GM21367 (cell line): ENCODE measurements at regions not wholly inside any gene's neighbourhood (a gene's known extent, or its start where the extent isn't known, plus 50 kb on each side); places are given as distances from the start of the nearest gene placed in this dataset.

ENCODE experiments used
- ATAC-seq: cut with Tn5 transposase; IDR thresholded peaks from one replicate; pipeline ENCODE4 v1.9.1; 2021; ENCODE audit not compliant: unreplicated experiment

DNA sequence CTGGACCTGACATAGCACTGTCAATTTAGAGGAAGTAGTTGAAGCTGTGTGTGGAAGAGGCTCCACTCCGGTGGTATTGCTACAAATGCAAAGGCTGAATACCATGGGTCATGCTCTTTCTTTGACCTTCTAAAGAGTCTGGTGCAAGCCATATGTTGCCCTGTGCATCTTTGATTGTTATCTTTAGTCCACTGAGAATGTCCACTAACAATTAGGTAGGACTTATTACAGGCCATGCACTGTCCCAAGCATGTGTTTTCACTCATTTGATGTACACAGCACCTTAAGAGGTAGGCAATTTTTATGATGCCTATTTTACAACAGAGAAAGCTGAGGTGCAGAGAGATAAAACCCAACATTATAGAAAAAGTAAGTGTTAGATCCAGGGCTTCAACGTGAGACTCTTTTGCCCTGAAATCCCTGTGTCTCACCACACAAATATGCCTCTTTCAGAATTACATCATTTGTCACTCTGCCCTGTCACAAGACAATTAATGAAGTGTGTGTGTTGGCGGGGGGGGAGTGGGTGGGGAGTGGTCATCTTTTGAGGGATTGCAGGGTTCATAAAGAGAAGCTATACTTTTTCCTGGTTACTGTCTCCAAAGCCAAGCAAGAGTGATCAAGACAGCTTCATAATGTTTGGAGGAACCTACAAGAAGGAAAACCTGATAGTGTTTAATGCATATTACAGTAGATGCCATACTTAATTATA, 637.6 kb upstream of the IGFBP3 start:
- no peak for ATAC-seq

DNA sequence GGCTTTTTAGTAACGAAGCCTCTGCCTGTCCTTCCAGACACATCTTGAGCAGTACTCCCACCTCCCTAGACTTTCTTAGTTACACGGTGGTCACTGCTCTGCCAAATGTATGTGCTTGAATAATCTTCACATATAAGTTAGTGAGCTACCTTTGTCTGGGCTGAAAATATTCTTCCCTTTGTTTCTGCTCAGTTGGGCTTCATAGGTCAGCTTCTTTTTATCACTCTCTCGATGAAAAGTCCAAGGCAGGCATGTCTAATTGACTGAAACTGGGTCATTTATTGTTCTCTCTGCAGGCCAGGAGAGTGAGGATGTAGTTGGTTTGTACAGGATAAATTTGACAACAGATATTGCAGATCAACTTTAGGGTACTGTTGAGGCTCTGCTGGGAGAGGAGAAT, 636.7 kb upstream of the IGFBP3 start:
- no peak for ATAC-seq

DNA sequence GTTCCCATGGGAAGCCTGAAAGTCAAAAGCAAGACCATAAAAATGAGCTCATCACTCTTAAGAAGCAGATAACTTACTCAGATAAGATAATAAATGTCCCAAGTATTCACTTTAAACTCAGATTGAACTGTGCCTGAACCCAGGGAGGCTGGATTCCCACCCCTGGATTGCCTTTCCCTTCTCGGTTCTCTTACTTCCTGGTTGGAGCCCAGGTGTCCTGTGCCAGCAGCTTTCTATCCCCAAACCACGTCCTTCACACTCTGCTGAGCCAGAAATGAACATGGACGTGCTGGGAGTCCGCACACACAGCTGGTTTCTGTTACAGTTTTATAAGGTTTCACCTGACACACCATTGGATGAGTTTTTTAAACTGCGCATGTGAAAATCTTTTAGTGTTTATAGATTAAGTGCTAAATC, 636.2 kb upstream of the IGFBP3 start:
- no peak for ATAC-seq

DNA sequence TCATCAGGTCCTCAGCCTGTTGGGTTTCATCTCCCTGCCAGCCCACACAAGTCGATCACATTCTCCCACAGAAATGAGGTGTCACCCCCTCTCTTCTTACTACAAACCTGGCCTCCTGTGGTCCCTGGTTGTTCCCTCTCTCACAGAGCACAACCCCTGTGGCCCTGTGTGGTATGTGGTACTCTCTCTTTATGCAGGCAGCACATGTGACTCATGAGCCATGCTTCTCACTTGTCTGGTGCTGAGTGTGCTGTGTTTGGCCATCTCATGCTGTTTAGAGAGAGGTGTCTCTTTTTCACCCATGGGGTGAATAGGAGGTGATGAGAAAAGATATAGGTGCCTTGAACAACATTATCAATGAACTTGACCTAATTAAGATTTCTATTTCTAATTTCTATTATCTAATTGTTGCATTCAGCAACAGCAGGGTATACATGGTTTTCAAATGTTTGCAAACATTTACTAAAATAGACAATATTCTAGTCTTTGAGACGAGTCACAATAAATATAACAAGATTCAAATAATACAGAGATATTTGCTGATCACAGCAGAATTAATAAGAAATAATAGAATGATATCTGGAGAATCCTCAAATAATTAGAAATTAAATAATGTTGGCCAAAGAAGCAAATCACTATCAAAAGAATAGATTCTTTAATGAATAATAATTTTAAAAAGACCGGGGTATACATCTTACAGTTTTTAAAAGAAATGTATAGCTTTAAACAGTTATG, 633.8 kb upstream of the IGFBP3 start:
- no peak for ATAC-seq

DNA sequence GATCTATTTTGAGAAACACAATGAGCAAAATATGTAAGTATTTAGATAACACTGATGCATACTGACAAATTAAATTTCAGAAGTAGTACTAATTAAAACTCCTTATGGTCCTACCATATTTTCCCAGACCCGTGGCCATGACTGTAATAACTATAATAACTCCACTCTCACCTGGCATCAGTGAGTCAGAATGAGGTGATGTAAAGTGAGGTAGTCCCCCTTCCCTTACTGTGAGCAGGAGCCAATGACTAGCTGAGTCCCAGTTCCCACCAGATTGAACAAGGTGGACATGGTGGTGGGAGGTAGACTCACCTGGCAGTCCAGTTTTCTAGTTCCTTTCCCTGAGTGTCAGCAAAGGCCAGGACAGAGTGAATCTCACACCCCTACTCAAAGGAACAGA, 630.5 kb upstream of the IGFBP3 start:
- ATAC-seq, result no peak

DNA sequence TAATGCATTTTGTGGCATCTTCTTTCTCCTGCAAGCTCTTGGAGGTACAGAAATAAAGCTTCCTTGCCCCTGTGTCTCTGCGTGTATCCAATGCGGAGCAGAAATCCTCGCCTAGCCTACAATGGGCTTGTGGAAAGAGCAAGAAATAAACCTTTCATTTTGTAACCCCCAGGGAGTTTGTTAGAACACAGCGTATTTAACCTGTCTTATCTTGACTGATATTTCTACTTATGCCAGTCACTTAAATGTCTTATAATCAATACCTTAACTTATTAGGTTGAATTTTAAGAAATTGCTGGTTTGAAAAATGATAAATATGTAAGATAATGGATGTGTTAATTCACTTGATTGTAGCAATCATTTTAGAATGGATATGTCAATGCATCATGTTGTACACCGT, 629.8 kb upstream of the IGFBP3 start:
- no peak for ATAC-seq

DNA sequence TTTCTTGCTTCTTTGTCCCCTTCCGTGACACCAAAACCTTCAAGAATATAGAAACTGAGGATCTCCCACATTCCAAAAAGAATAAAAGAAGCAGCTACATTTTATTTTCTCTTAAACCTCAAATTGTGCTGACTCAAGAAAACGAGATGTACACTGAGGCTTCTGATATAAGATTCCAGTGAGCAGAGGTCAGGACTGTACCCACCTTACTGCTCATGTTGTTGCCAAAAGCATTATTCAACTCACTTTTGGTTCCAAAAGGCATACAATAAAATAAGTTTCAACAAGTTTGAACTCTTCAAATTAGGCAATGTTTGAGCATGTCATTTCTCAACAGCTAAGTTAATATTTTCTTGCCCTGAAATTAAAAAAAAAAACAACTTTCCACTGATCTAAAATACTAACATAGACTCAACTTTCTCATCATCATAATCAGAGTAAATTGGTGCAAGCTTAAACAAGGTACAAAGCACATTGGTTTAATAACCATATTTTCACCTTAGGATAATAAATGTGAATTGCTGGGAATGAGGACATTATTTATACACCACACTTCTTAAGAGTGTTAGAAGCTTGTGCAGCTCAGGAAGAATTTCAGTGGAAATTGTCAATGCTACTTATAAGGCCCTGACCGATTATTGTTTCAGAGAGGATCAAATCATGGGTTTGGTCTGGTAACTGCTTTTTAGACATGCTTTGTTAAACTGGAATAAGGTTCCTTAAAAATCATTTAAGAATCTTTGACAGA, 629.0 kb upstream of the IGFBP3 start:
- no peak for ATAC-seq

DNA sequence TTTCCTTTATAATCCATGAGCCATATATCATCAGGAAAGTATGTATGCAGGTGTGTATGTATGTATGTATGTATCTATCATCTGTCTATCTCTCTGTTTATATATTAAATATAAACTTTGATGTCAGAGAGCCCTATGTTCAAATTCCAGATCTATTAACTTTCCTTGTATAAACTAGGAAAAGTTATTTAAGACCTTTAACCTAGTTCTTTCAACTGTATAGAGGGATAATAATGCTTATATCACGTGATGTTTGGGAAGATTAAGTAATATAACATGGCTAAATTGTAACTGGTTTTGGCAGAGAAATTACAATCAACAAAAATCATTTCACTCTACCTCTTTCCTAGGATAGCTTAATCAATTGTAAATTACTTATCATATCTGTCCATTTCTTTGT, 628.3 kb upstream of the IGFBP3 start:
- no peak for ATAC-seq

DNA sequence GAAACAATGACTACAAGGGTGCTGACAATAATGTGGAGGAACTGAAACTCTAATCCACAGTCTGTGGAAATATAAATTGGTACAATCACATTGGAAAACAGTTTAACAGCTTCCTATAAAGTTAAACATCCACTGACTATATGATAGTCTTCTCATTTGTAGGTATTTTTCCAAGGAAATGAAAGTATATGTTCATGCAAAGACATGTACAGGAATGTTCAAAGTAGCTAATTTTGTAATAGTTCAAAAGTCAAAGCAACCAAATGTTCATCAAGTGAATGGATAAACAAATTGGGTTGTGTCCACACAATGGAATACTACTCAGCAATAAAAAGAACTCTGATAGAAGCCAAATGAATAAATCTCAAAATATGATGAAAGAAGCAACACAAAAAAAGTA, 626.0 kb upstream of the IGFBP3 start:
- no peak for ATAC-seq

DNA sequence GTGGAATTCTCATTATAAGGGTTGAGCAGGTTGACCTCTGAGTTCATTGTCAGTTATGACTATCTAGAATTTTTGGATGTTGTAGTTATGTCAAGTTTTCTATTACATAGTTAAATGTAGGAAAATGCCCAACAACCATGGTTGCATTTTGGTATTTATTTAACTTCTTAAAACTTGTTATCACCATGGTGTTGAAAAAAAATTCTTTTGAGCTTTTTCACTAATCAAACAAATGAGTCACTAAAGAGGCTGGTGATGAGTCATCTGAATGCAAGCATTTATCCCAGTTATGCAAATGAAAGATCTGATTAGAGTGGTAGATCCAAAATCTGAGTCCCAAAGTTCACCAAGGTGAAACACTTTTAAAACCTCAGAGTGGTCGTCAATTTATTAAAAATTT, 624.7 kb upstream of the IGFBP3 start:
- no peak for ATAC-seq

DNA sequence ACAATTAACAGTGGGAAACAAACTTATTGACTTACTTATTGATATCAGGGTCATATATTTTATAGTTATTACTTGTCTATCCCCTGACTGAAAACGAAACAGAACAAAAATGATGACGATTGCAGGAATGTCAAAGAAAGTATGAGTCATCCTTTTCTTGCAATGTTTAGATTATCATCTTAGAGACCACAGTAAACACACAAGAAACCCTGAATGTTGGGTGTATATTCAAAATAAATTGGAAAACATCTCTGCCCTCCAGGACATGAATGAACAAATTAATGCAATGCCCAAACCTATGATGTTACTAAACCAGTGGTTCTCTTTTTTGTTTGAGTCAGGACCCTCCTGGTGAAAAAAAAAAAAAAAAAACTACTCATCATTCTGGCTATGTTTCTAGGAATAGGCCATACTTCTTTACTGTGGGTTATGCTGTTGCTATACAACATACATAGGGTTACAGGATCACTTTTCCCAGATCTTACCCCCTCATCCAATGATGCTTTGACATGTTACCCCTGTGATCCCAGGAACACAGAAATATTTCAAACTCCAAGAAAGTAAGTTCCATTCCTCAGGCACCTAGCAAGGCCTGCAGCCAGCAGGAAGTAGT, 623.4 kb upstream of the IGFBP3 start:
- ATAC-seq, result no peak

DNA sequence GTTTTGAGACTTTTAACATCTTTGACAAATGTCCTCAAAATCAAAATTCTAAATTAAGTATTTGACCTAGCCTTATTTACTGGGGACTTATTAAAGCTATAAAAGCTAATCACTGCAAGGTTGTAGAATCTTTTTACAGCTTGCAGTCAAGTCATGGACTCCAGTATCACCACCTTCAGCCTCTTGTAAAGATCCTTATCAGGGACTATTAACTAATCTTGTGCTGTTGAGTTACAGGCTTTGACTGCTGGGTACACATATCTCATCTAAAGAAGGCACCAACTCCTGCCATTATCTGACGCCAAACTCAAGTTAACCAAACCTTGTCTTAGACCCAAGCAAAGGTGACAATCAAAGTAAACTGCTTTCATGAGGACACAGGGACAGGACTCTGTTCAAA, 621.0 kb upstream of the IGFBP3 start:
- no peak for ATAC-seq

DNA sequence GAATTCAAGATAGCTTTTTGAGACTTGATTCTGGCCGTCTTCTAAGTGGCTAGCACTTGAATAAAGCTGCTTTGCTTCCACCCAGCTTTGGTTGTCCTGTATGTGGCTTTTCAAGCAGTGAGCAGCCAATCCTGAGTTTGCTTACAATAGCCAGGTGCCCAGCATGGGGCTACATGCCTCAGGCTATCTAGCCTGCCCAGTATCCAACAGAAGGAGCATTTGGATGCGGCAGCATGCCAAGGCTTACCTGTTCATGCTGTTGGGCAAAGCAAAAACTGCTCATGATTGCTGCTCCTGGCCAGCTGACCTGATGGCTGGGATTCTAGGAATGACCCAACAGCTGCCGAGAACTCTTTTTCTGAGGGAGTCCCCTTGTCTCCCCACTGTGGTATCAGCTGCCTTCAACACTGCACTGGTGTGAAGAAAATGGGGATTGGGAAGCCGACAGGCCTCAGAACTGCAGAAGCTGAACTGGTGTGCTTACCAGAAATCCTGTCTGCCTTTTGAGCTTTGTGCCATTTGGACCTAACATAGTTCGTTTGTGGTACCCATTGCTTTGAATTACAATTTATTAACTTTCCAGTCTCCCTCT, 618.9 kb upstream of the IGFBP3 start:
- no peak for ATAC-seq

DNA sequence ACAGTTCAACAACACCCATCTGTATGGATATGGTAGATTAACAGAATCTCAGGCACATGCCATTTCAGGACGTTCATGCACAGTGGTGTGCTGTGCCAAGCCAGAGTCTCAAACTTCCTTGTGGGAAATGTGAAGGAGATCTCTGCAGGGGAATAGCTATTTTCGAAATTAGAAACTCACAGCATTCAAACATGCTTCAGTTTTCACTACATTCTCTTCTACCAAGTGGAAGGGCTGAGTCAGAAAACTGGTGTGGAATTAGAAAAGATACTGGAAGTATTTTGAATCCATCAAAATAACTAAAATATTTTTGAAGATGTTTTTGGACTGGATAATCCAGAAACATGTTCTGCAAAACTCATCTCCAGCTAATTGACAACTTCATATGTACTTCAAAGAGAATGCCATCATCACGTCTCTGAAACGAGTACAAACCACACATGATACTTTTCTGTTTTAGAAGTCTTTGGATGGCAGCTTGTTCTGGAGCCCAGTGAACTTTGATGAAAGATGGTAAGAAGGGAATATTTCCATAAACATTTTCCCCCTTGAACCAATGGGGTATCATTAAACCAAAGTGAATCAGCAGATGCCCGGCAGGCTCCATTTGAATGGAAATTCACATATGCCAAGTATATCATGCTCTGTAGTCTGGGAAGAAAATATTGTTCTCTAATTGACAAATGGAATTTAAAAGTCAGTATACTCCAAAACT, 616.3 kb upstream of the IGFBP3 start:
- ATAC-seq, result no peak

DNA sequence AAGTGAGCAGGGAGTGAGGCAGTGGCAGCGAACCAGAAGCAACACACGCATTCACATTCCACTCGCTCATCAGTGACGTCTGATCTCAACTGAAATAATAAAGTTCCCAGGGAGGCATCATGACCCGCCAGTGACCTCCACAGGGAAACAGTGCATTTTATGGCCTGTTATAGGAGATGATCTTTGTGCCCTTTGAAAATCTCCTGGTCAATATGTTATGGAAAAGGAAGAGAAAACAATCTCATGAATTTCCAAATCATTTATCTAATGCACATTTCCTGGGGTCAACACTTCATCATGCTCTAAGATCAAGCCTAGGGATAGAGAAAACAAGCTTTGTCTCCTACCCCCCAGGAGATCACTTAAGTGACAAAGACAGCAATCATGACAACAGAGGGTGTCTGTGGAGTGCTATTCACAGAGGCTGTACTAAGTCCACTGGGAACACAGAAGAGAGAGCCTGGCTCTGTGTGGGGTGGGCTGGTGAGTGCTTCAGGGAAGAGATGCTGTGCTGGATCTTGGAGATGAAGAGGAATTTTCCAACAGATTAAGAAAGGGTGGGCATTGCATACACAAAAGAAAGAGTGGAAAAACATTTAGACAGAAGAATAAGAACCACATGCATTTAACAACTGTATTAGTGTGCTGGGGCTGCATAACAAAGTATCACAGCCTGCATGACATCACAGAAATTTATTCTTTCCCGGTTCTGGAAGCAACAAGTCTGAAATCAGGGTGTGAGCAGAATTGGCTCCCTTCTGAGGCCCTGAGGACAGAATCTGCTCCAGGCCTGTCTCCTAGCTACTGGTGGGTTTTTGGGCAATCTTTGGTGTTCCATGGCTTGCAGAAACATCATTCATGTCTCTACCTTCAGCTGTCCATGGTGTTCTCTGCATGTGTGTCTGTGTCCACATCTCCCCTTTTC, 613.9 kb upstream of the IGFBP3 start:
- ATAC-seq, result no peak

DNA sequence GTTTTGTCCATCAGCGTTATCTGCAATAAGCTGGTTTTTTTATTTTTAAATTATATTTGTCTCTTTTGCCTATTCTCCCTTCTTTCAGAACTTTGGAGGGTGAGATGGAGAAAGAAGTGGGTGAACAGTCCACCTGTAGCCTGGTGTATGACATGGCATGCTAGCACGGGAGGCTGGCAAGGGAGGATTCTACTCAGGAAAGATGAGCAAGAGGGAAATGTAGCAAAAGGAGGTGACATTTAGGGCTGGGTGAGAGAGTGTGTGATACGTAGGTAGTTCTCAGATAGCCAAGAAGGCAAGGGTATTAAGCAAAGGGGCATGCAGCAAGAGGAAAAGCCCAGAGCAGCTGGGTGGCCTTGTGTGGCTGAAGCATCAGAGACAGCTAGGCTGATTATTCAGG, 612.9 kb upstream of the IGFBP3 start:
- no peak for ATAC-seq

DNA sequence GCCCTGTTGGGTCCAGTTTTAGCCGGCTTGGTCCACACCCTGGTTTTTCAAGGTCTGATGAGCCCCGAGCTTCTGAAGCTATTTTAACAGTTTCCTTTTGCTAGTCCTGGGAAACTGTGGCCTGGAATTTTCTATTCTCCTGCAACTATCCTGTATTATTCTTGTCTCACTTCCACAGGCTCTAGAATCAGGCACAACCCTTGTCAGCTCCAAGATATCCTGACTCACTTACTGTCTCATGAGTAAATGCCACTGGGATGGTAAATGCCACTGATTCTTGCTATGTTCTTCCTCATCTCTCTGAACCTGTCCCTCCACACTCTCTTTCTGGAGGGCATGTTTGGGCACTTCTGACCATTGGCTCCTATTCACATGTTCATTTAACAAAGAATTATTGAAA, 611.5 kb upstream of the IGFBP3 start:
- ATAC-seq, result no peak

DNA sequence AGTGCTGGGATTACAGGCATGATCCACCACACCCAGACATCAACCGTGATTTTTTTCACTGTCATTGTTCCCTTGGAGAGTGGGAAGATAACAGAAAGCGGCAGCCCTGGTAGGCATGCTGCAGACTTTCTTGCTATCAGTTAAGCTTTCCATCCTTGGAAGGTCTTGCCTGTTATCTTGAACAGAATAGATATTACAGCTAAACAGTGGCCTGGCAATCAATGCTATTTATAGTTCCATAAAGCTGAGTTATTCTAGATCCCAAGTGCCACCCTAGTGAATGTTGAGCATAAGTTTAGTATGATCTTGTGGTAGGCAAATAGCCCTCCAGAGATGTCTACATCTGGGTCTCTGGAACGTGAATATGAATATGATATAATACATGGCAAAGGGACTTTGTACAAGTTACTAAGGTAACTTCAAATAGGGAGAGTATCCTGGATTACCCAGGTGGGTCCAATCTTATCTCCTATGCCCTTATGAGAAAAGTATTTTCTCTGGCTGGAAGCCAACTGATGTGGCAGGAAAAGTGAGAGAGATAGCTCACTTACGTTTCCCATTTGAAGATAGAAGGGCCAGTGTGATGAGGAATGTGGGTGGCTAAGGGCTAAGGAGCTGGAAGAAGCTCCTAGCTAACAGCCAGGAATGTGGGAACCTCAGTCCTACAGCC, 609.1 kb upstream of the IGFBP3 start:
- no peak for ATAC-seq

DNA sequence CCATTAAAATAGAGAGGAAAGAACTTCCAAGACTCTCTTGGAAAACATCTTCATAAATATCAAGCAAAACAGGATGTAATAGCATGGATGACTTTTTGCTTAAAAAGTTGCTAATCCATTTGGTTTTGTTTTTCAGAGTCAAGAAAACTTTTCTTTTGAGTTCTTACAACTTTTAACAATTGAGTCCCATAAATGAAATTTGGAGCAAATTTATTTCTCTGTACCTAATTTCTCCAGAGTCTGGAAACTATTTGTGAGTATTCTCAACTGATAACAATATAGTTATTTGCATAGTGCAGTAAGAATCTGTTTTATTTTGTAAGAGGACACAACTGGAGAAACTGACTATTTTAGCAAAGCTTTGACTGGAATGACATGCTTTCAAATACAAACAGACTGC, 606.3 kb upstream of the IGFBP3 start:
- no peak for ATAC-seq
